B cell (primary cell): ENCODE measurements at regions not wholly inside any gene's neighbourhood (a gene's known extent, or its start where the extent isn't known, plus 50 kb on each side); places are given as distances from the start of the nearest gene placed in this dataset.

Source experiments
- ATAC-seq: fragments of 200-7000 bp; cut with Tn5 transposase; one replicate; pipeline ENCODE4 v1.10.0; 2021; ENCODE audit warnings: low read depth, mild to moderate bottlenecking, moderate number of reproducible peaks, moderate library complexity
- CTCF ChIA-PET: fragments of 350-600 bp; sonication (Branson Sonifier 250); formaldehyde crosslinking; loops from one replicate; lab custom pipeline; 2021; ENCODE audit warnings: antibody characterized with exemption, inconsistent platforms; lab: Charles Lee
- POLR2A ChIA-PET: fragments of 350-600 bp; sonication (Branson Sonifier 250); formaldehyde crosslinking; loops from one replicate; lab custom pipeline; 2021; ENCODE audit warnings: antibody characterized with exemption; lab: Charles Lee
- DNase-seq: peaks from one replicate; pipeline ENCODE4 v3.0.0; 2013
- H2AFZ ChIP-seq: 2 replicates; pipeline ENCODE4 v1.6.1; 2012; ENCODE audit warnings: mild to moderate bottlenecking, low read depth, low read length; ENCODE audit not compliant: insufficient read depth, poor library complexity, severe bottlenecking
- H3K27ac ChIP-seq, 2 donors: 1 replicate in 1 of 2; 2 replicates in 1 of 2; pipeline ENCODE4 v1.5.1; 2012 to 2013; ENCODE audit warnings: low read length in 2 of 2, mild to moderate bottlenecking in 2 of 2, moderate library complexity in 1 of 2
- H3K27me3 ChIP-seq, 4 experiments: fragments of 200-600 bp in 1 of 4; sonication (generic) in 1 of 4; replicated peaks in 1 of 4; 1 replicate in 2 of 4; 2 replicates in 2 of 4; pipeline versions ENCODE4 v1.6.1 to v1.7.0; 2013 to 2016; ENCODE audit warnings: low read length in 3 of 4, mild to moderate bottlenecking in 2 of 4, mixed read lengths in 1 of 4, moderate library complexity in 1 of 4; ENCODE audit not compliant: insufficient read depth in 4 of 4, control insufficient read depth in 3 of 4; ENCODE audit errors: control extremely low read depth in 1 of 4
- H3K36me3 ChIP-seq, 2 experiments: replicated peaks in 1 of 2; 1 replicate in 1 of 2; 2 replicates in 1 of 2; pipeline versions ENCODE4 v1.6.1 to v1.7.1; 2013; ENCODE audit warnings: low read length in 1 of 2; ENCODE audit not compliant: insufficient read depth in 2 of 2, control insufficient read depth in 1 of 2; ENCODE audit errors: control extremely low read depth in 1 of 2, extremely low read depth in 1 of 2
- H3K4me1 ChIP-seq, 2 donors: fragments of 200-600 bp in 1 of 2; sonication (generic) in 1 of 2; 1 replicate in 1 of 2; 2 replicates in 1 of 2; pipeline versions ENCODE4 v1.5.1 to v1.6.1; 2013 to 2017; ENCODE audit warnings: low read length in 2 of 2; ENCODE audit not compliant: control insufficient read depth in 2 of 2, insufficient read depth in 2 of 2
- H3K4me2 ChIP-seq: replicated peaks from 2 replicates; pipeline ENCODE3; 2012; ENCODE audit warnings: mild to moderate bottlenecking, low read depth, low read length; ENCODE audit not compliant: poor library complexity, severe bottlenecking
- H3K4me3 ChIP-seq, 5 experiments: fragments of 200-600 bp in 1 of 5; sonication (generic) in 1 of 5; 1 replicate in 3 of 5; 2 replicates in 2 of 5; pipeline versions ENCODE4 v1.5.1 to v1.7.0; 2011 to 2016; ENCODE audit warnings: low read length in 4 of 5, mild to moderate bottlenecking in 4 of 5, low read depth in 2 of 5, control low read depth in 1 of 5, moderate library complexity in 1 of 5; ENCODE audit not compliant: insufficient read depth in 1 of 5; ENCODE audit errors: control extremely low read depth in 1 of 5, extremely low read depth in 1 of 5
- H3K79me2 ChIP-seq: fragments of 200-600 bp; sonication (generic); one replicate; pipeline ENCODE4 v1.6.0; 2016; ENCODE audit warnings: low read length; ENCODE audit not compliant: control insufficient read depth, insufficient read depth
- H3K9ac ChIP-seq: fragments of 200-600 bp; sonication (generic); 2 replicates; pipeline ENCODE4 v1.6.1; 2017; ENCODE audit warnings: mild to moderate bottlenecking, low read length, moderate library complexity
- H3K9me3 ChIP-seq, 3 donors: one replicate each; pipeline versions ENCODE4 v1.6.1 to v1.7.1; 2013; ENCODE audit warnings: low read length in 2 of 3; ENCODE audit not compliant: control insufficient read depth in 2 of 3, insufficient read depth in 1 of 3; ENCODE audit errors: control extremely low read depth in 1 of 3
- H4K20me1 ChIP-seq: 2 replicates; pipeline ENCODE4 v1.6.0; 2012; ENCODE audit warnings: mild to moderate bottlenecking, low read length; ENCODE audit not compliant: insufficient read depth, control insufficient read depth, poor library complexity, severe bottlenecking
- H3K27ac Mint-ChIP-seq: one replicate; pipeline ENCODE4 v1.8.0; 2021; ENCODE audit warnings: mixed read lengths
- H3K27me3 Mint-ChIP-seq: one replicate; pipeline ENCODE4 v1.8.0; 2021; ENCODE audit warnings: mixed read lengths
- H3K4me1 Mint-ChIP-seq: one replicate; pipeline ENCODE4 v1.8.0; 2021; ENCODE audit warnings: mixed read lengths
- H3K4me3 Mint-ChIP-seq: one replicate; pipeline ENCODE4 v1.8.0; 2021; ENCODE audit warnings: mixed read lengths
- H3K9me3 Mint-ChIP-seq: one replicate; pipeline ENCODE4 v1.8.0; 2022; ENCODE audit warnings: mixed read lengths; ENCODE audit not compliant: insufficient read depth
- CTCF ChIP-seq: fragments of 200-600 bp; IDR thresholded peaks from one replicate; pipeline ENCODE4 v1.8.0; 2022; ENCODE audit warnings: antibody characterized with exemption, mild to moderate bottlenecking
- EZH2 ChIP-seq: IDR thresholded peaks from 2 replicates; pipeline ENCODE4 v1.6.1; 2012; ENCODE audit warnings: borderline replicate concordance, low read depth, mild to moderate bottlenecking, moderate library complexity, low read length; ENCODE audit not compliant: insufficient read depth, poor library complexity, severe bottlenecking
- WGBS: methylation state at CpG from one replicate; pipeline ENCODE4 v1.1.5; 2013; ENCODE audit warnings: missing lambda C conversion rate; ENCODE audit not compliant: insufficient coverage; 5-methylcytosine and 5-hydroxymethylcytosine counted together
- intact Hi-C: fragments of 100-400 bp; cut with micrococcal nuclease; formaldehyde crosslinking; loops from one replicate; pipeline ENCODE4 v1.10.0; 2022

DNA sequence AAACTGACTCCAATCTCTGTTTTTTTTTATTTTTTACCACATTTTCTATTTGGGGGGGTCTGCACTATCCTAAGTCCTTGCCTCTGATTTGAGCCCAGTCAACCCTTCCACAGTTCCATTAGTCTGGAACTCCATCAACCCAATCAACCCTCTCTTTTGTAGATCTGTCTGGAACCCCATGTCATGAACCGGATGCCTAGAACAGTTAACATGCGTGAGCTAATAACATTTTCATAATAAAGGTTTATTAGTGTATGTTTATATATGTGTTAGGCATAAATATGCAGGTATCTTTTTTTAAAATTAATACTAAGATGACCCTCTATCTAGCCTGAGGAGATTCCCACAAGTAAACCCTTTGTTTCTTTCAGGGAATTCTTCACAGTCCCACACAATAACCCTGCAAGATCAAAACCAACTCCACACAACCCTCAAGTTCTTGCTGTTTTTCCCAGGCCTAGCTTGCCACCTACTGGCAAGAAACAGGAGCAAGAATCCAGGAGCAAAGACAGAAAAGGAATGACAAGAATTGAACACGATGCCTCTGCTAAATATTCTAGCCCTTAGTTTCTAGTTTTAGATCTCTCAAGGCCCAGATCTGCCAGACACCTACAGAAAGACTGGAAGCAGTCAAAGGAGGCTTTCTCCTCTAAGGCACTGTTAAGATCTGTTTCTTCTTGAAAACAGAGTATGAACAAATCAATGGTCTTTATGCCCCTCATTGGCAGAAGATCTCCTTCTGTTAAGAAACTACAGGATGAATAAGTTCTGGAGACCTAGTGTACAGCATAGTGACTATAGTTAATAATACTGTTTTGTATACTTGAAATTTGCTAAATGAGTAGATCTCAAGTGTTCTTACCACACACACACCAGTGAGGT lies 100.4 kb downstream of the TRIM36 start:
- Histone ChIP-seq H3K36me3 (no peaks in the 10 kb centered on the region), H2AFZ (no peak overlapping the region), H3K79me2 (no peaks in the 10 kb centered on the region), H3K9me3 (peaks cover 0 to 4% (median 0%) of the 10 kb centered on the region in 3 donors), H4K20me1 (no peaks in the 10 kb centered on the region), H3K9ac (no peak overlapping the region), H3K27ac (no peak overlapping the region), H3K4me3 (no peak overlapping the region), H3K4me2 (no peak overlapping the region), H3K4me1 (peaks cover 6 to 18% of the 10 kb centered on the region in 2 donors), H3K27me3 (peaks cover 0 to 5% (median 0%) of the 10 kb centered on the region in 4 experiments)
- WGBS, result 30% methylated on average over 1 of the region's 3 CpGs
- TF ChIP-seq EZH2 (no peak), CTCF (peak; percentile 32)
- Mint-ChIP-seq H3K27ac (no peak overlapping the region), H3K9me3 (no peaks in the 10 kb centered on the region), H3K4me3 (peak overlapping the region; percentile 29), H3K4me1 (peaks cover 39% of the 10 kb centered on the region), H3K27me3 (peaks cover 3% of the 10 kb centered on the region)
- peak; percentile 25 for DNase-seq
- intact Hi-C loops, result loop anchor here (2.0 kb wide), 1 partner anchor 1457 kb away; no protein-coding TSS in a partner anchor
- ChIA-PET POLR2A (no interaction called here), CTCF (interaction anchor here (0.9 to 2.1 kb wide), 4 partner anchors 23 to 1457 kb away, joined by 3 to 10 read pairs (median 4); no protein-coding TSS in a partner anchor)
- ATAC-seq, result no peak
